ENCODE measurements at regions not wholly inside any gene's neighbourhood (a gene's known extent, or its start where the extent isn't known, plus 50 kb on each side); places are given as distances from the start of the nearest gene placed in this dataset.

DNA sequence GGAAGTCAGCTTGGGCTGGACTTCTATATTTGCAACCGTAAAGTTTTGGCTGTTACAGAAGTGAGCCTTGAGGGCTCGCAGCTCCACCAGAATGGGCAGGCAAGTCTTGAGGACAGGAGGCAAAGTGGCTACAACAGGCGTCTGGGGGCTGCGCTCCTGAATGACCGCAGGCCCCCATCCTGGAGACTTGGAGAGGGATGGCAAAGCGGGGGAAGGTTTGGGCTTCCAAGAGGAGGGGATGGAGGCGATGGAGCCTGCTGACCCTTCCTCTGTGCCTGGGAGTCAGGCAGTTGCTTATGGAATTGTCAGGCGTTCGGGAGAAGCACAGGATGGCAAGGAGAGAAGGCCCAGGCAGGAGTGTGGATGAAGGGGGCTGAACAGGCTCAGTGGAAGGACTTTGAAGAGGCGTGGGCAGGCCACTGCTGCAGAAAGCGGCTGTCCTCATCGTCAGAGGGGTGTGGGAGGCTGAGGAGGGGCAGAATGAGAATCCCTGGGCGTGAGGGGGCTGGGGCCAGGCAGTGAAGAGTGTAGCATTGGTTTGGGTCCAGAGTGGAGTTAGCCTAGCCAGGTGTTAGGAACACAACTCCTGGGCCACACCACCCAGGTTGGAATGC lies 72.3 kb downstream of the INHBB start:
- WGBS, 2 donors (ENCODE audit: extremely low coverage in 2 of 2, insufficient read length in 2 of 2, insufficient replicate concordance in 1 of 2), result no CpG with 5 or more reads among the region's 13 CpGs
- no peak overlapping the region for H3K23ac ChIP-seq (ENCODE audit: low read depth, low read length, poor library complexity)
- no peaks in the 10 kb centered on the region for H3K79me1 ChIP-seq (ENCODE audit: low read depth, low read length)
- no peaks in the 10 kb centered on the region for H3K4me1 ChIP-seq (ENCODE audit: control insufficient read depth in 2 of 2, insufficient read depth in 1 of 2, low read depth in 1 of 2, low read length in 2 of 2)
- H2BK12ac ChIP-seq (ENCODE audit: low read length), result no peak overlapping the region
- H3K36me3 ChIP-seq (replicated peaks in 1 of 2; ENCODE audit: control insufficient read depth in 2 of 2, insufficient read depth in 2 of 2, low read length in 2 of 2), result no peaks in the 10 kb centered on the region
- no peaks in the 10 kb centered on the region for H3K9me3 ChIP-seq (replicated peaks in 1 of 2; ENCODE audit: control insufficient read depth in 2 of 2, insufficient read depth in 1 of 2, low read depth in 1 of 2, low read length in 2 of 2)
- H3K4me2 ChIP-seq (ENCODE audit: insufficient read depth, low read length, poor library complexity, severe bottlenecking), result no peak overlapping the region
- no peak overlapping the region for H2BK15ac ChIP-seq (ENCODE audit: low read length)
- no peak overlapping the region for H3K14ac ChIP-seq (ENCODE audit: low read length)
- H2AFZ ChIP-seq (ENCODE audit: low read length), result no peak overlapping the region
- no peak overlapping the region for H4K91ac ChIP-seq (ENCODE audit: low read depth, low read length, poor library complexity)
- H3K9ac ChIP-seq (ENCODE audit: low read depth, low read length, poor library complexity), result no peak overlapping the region
- H3K27me3 ChIP-seq (ENCODE audit: control insufficient read depth in 3 of 3, insufficient read depth in 3 of 3, low read depth in 1 of 3, low read length in 3 of 3), result peaks cover 0 to 19% (median 2%) of the 10 kb centered on the region in 3 experiments
- no peak for DNase-seq (ENCODE audit: low spot score)
- H3K4me3 ChIP-seq (ENCODE audit: low read length in 2 of 2), result no peak overlapping the region
- H4K8ac ChIP-seq (ENCODE audit: low read depth, low read length), result no peak overlapping the region
- peak overlapping the region; percentile 52 for H3K18ac ChIP-seq (ENCODE audit: low read length)
- H2BK5ac ChIP-seq (ENCODE audit: low read length), result no peak overlapping the region
- no peak overlapping the region for H3K27ac ChIP-seq (replicated peaks; ENCODE audit: low read length)
- no peak overlapping the region for H2AK5ac ChIP-seq (ENCODE audit: low read depth, low read length)
- H3K4ac ChIP-seq (ENCODE audit: low read length), result no peak overlapping the region
- no peak overlapping the region for H2BK120ac ChIP-seq (ENCODE audit: low read depth, low read length)

DNA sequence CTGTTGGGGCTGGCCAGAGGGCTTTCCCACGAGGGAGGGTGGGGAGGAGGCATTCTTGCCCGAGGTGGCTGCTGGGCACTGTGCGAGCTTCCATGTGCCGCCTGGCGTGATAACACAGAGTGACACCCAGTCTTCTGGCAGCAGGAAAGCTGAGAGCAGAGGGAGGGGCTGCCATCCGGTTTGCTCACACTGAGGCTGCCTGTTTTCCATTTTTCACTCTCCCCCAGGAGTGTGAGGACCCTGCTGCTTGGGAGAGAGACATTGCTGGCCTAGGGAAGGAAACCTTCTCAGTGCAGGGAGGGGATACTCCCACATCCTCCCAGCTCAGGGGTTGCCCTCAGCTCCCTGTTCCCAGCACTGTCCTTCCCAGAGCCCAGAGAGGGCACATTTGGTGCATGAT lies 73.1 kb downstream of the INHBB start:
- H3K27me3 ChIP-seq (ENCODE audit: control insufficient read depth in 3 of 3, insufficient read depth in 3 of 3, low read depth in 1 of 3, low read length in 3 of 3), result peaks cover 0 to 27% (median 2%) of the 10 kb centered on the region in 3 experiments
- no peak overlapping the region for H3K14ac ChIP-seq (ENCODE audit: low read length)

DNA sequence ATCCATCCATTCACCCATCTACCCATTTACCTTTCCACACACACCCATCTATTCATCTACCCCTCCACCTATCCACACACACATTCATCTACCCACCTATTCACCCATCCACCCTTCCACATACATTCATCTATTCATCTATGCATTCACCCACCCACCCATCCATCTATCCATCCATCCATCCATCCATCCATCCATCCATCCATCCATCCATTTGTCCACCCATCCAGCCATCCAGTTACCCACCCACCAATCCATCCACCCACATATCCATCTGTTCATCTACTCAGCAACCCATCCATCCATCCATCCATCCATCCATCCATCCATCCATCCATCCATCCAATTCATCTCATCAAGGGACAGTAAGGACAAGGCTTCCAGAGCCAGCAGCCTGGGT lies 74.0 kb downstream of the INHBB start:
- H3K36me3 ChIP-seq (replicated peaks in 1 of 2; ENCODE audit: control insufficient read depth in 2 of 2, insufficient read depth in 2 of 2, low read length in 2 of 2), result no peaks in the 10 kb centered on the region
- no peak overlapping the region for H3K14ac ChIP-seq (ENCODE audit: low read length)
- H3K4me1 ChIP-seq (ENCODE audit: control insufficient read depth in 2 of 2, insufficient read depth in 1 of 2, low read depth in 1 of 2, low read length in 2 of 2), result no peaks in the 10 kb centered on the region
- no peak overlapping the region for H3K18ac ChIP-seq (ENCODE audit: low read length)
- H3K27me3 ChIP-seq (ENCODE audit: control insufficient read depth in 3 of 3, insufficient read depth in 3 of 3, low read depth in 1 of 3, low read length in 3 of 3), result peaks cover 0 to 31% (median 2%) of the 10 kb centered on the region in 3 experiments
- H2AFZ ChIP-seq (ENCODE audit: low read length), result no peak overlapping the region
- H2BK12ac ChIP-seq (ENCODE audit: low read length), result no peak overlapping the region
- no peak overlapping the region for H4K91ac ChIP-seq (ENCODE audit: low read depth, low read length, poor library complexity)
- no peak overlapping the region for H2BK15ac ChIP-seq (ENCODE audit: low read length)
- no peak overlapping the region for H2BK120ac ChIP-seq (ENCODE audit: low read depth, low read length)
- H2BK5ac ChIP-seq (ENCODE audit: low read length), result no peak overlapping the region
- H4K8ac ChIP-seq (ENCODE audit: low read depth, low read length), result no peak overlapping the region
- DNase-seq (ENCODE audit: low spot score), result no peak
- no peak overlapping the region for H3K4me2 ChIP-seq (ENCODE audit: insufficient read depth, low read length, poor library complexity, severe bottlenecking)
- H3K4ac ChIP-seq (ENCODE audit: low read length), result no peak overlapping the region
- H2AK5ac ChIP-seq (ENCODE audit: low read depth, low read length), result no peak overlapping the region
- no peak overlapping the region for H3K27ac ChIP-seq (replicated peaks; ENCODE audit: low read length)
- no peaks in the 10 kb centered on the region for H3K79me1 ChIP-seq (ENCODE audit: low read depth, low read length)
- H3K23ac ChIP-seq (ENCODE audit: low read depth, low read length, poor library complexity), result no peak overlapping the region
- H3K9me3 ChIP-seq (replicated peaks in 1 of 2; ENCODE audit: control insufficient read depth in 2 of 2, insufficient read depth in 1 of 2, low read depth in 1 of 2, low read length in 2 of 2), result no peaks in the 10 kb centered on the region
- H3K4me3 ChIP-seq (ENCODE audit: low read length in 2 of 2), result no peak overlapping the region
- H3K9ac ChIP-seq (ENCODE audit: low read depth, low read length, poor library complexity), result no peak overlapping the region

More for the DNA sequence above, 73.1 kb downstream of the INHBB start:
- Histone ChIP-seq H4K91ac (ENCODE audit: low read depth, low read length, poor library complexity) (no peak overlapping the region), H2BK15ac (ENCODE audit: low read length) (no peak overlapping the region), H4K8ac (ENCODE audit: low read depth, low read length) (no peak overlapping the region), H3K4me2 (ENCODE audit: insufficient read depth, low read length, poor library complexity, severe bottlenecking) (no peak overlapping the region), H2BK5ac (ENCODE audit: low read length) (no peak overlapping the region), H3K9ac (ENCODE audit: low read depth, low read length, poor library complexity) (no peak overlapping the region), H2BK120ac (ENCODE audit: low read depth, low read length) (no peak overlapping the region), H3K9me3 (replicated peaks in 1 of 2; ENCODE audit: control insufficient read depth in 2 of 2, insufficient read depth in 1 of 2, low read depth in 1 of 2, low read length in 2 of 2) (no peaks in the 10 kb centered on the region), H2BK12ac (ENCODE audit: low read length) (no peak overlapping the region), H3K79me1 (ENCODE audit: low read depth, low read length) (no peaks in the 10 kb centered on the region), H3K4me3 (ENCODE audit: low read length in 2 of 2) (no peak overlapping the region), H3K4ac (ENCODE audit: low read length) (no peak overlapping the region), H2AK5ac (ENCODE audit: low read depth, low read length) (no peak overlapping the region), H3K18ac (ENCODE audit: low read length) (no peak overlapping the region), H3K4me1 (ENCODE audit: control insufficient read depth in 2 of 2, insufficient read depth in 1 of 2, low read depth in 1 of 2, low read length in 2 of 2) (no peaks in the 10 kb centered on the region), H2AFZ (ENCODE audit: low read length) (no peak overlapping the region), H3K23ac (ENCODE audit: low read depth, low read length, poor library complexity) (no peak overlapping the region), H3K27ac (replicated peaks; ENCODE audit: low read length) (no peak overlapping the region), H3K36me3 (replicated peaks in 1 of 2; ENCODE audit: control insufficient read depth in 2 of 2, insufficient read depth in 2 of 2, low read length in 2 of 2) (no peaks in the 10 kb centered on the region)
- no peak for DNase-seq (ENCODE audit: low spot score)
- WGBS, 2 donors (ENCODE audit: extremely low coverage in 2 of 2, insufficient read length in 2 of 2, insufficient replicate concordance in 1 of 2), result no CpG with 5 or more reads among the region's 6 CpGs

DNA sequence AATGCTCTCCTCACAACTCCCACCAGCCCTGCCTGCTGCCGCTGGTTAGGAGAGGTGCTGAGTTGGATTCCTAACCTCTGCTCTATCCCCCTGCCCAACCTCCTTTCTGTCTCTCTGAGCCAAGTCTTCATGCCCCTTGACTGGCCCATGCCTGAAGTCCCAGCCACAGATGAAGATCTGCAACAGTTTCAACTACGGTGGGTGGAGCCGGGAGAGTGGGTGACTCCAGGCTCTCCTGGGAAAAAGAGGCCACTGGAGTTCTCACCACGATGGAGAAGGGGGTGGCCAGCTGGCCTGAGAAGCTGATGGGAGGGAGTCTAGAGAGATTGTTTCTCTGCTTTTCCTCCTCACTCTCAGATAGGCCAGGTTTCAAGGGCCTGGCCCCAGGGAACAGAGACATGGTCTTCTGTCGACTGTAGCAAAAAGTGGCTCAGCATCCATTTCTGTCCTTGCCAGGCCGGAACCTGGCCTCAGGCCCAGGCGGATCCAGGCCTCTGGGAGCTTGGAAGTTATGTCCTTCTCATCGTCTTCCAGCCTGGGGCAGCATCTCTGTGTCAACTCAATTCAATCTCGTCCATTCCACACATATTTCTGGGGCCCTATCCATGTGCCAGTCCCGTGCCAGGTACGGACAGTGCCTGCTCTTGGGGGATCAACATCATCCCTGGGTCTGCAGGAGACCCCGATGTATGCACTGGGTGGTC lies 75.3 kb downstream of the INHBB start:
- H2AFZ ChIP-seq (ENCODE audit: low read length), result no peak overlapping the region
- H3K23ac ChIP-seq (ENCODE audit: low read depth, low read length, poor library complexity), result peak overlapping the region; percentile 46
- no peaks in the 10 kb centered on the region for H3K79me1 ChIP-seq (ENCODE audit: low read depth, low read length)
- no CpG with 5 or more reads among the region's 12 CpGs for whole genome bisulfite sequencing, 2 donors (ENCODE audit: extremely low coverage in 2 of 2, insufficient read length in 2 of 2, insufficient replicate concordance in 1 of 2)
- H3K27ac ChIP-seq (replicated peaks; ENCODE audit: low read length), result no peak overlapping the region
- no peak overlapping the region for H2BK120ac ChIP-seq (ENCODE audit: low read depth, low read length)
- no peak for DNase-seq (ENCODE audit: low spot score)
- H3K18ac ChIP-seq (ENCODE audit: low read length), result no peak overlapping the region
- H3K27me3 ChIP-seq (ENCODE audit: control insufficient read depth in 3 of 3, insufficient read depth in 3 of 3, low read depth in 1 of 3, low read length in 3 of 3), result peaks cover 0 to 34% (median 2%) of the 10 kb centered on the region in 3 experiments
- H3K4me1 ChIP-seq (ENCODE audit: control insufficient read depth in 2 of 2, insufficient read depth in 1 of 2, low read depth in 1 of 2, low read length in 2 of 2), result no peaks in the 10 kb centered on the region
- no peak overlapping the region for H3K4me3 ChIP-seq (ENCODE audit: low read length in 2 of 2)
- H3K4ac ChIP-seq (ENCODE audit: low read length), result no peak overlapping the region
- no peak overlapping the region for H2BK15ac ChIP-seq (ENCODE audit: low read length)
- H3K36me3 ChIP-seq (replicated peaks in 1 of 2; ENCODE audit: control insufficient read depth in 2 of 2, insufficient read depth in 2 of 2, low read length in 2 of 2), result no peaks in the 10 kb centered on the region
- peak overlapping the region; percentile 26 for H2AK5ac ChIP-seq (ENCODE audit: low read depth, low read length)
- H3K4me2 ChIP-seq (ENCODE audit: insufficient read depth, low read length, poor library complexity, severe bottlenecking), result no peak overlapping the region
- H4K8ac ChIP-seq (ENCODE audit: low read depth, low read length), result no peak overlapping the region
- H3K9ac ChIP-seq (ENCODE audit: low read depth, low read length, poor library complexity), result no peak overlapping the region
- no peak overlapping the region for H2BK5ac ChIP-seq (ENCODE audit: low read length)
- no peak overlapping the region for H2BK12ac ChIP-seq (ENCODE audit: low read length)
- H3K14ac ChIP-seq (ENCODE audit: low read length), result no peak overlapping the region
- no peaks in the 10 kb centered on the region for H3K9me3 ChIP-seq (replicated peaks in 1 of 2; ENCODE audit: control insufficient read depth in 2 of 2, insufficient read depth in 1 of 2, low read depth in 1 of 2, low read length in 2 of 2)
- H4K91ac ChIP-seq (ENCODE audit: low read depth, low read length, poor library complexity), result no peak overlapping the region

All from neuronal stem cell (in vitro differentiated cells).